HG02678 (cell line): ENCODE measurements at regions not wholly inside any gene's neighbourhood (a gene's known extent, or its start where the extent isn't known, plus 50 kb on each side); places are given as distances from the start of the nearest gene placed in this dataset.

Source experiments
- ATAC-seq: cut with Tn5 transposase; IDR thresholded peaks from one replicate; pipeline ENCODE4 v1.9.1; 2021; ENCODE audit warnings: mild to moderate bottlenecking, moderate library complexity; ENCODE audit not compliant: unreplicated experiment

DNA sequence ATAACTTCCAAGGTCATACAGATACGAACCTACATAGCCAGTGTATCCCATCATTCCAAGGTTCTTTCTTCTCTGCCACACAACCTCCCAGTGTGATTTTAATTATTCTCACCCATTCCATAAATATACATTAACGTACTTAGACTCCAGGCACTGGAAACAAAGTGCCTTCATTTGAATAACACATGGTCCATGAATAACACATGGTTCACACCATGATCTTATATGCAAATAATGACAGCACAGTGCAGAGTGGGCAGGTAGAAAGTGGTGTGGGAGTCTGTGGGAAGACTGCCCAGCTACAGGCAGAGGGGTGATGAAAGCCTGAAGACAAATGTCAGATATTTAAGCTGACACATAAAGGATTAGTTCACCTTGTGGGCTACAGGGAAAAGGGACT is 425.2 kb downstream of the HACE1 start:
- no peak for ATAC-seq

DNA sequence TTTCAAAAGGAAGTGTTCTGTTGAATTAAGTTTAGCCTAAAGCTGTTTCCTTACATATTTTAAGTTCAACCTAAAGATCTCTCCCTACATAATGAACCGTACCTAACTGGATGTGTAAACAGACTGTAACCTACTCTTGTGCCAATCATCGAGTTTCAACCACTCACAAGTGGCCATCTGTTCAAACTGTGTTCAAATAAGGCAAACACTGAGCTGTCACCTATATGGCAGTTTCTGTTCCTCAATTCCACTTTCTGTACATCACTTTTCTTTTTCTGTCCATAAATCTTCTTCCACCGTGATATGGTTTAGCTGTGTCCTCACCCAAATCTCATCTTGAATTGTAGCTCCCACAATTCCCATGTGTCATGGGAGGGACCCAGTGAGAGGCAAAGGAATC is 428.6 kb downstream of the HACE1 start:
- no peak for ATAC-seq

DNA sequence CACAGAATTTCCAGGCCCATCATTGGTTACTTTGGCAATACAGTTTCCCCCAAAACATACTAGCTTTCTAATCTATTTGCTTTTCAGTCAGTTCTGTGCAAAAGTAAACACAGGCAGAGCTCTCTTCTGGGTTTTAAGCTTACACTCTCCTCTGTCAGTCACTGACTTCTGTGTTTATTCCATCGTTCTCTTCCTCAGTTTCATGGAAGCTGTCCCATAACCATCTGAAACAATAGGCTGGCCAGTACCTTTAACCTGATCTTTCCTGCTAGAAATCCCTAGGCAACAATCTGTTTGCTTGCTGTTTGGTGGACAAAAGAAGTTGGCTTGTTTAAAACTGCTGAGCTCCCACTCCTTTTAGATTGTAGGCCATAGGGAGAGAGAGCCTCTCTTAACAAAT is 431.5 kb downstream of the HACE1 start:
- no peak for ATAC-seq

DNA sequence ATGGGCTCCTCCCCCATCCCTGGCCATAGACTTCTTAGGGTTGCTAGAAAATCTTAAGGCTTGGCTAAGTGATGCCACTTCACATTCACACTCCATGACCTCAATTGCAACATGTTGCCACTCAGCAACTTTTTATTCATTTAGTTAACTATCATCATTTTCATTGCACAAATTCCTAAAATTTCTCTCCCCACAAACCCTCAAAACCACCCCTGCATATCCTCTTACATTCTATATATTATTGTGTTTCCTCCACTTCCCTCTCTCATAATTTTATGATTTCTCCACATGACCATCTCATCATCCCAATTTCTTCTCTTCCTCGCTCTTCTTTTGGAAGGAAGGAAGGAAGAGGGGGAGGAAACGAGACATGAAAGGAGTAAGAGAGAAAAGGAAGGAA is 436.0 kb downstream of the HACE1 start:
- ATAC-seq: no peak

DNA sequence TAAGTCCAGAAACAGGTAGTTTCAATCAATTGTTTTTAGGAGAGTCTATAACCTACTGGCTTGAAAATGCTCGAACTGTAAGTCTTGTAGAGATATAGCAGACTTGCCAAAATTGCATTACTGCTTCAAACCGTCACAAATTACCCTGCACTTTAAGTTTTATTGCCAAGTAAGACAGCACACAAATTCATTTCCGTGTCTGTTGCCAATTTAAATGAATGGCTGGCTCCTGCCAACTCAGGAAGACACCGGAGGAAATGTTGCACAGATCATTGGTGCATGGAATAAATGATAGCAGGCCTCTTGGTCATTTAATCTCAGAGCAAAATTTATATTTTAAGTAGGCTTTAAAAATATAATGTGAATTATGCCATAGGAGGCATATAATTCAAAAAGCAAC is 438.1 kb downstream of the HACE1 start:
- no peak for ATAC-seq

DNA sequence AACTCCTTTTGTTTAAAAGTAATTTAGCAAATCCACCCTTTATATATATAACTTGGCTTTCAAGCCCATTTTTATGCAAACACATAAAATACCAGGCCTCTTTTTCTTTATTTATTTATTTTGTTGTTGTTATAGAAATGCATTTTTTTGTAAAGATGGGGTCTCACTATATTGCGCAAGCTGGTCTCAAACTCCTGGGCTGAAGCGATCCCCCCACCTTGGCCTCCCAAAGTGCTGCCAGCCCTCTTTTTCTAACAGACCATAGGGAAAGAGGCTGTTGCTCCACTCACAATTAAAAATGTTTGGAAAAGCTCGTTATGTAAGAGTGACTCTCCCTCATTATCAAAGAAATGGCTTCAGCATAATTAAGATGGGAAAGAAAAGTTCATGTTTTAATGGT is 440.9 kb downstream of the HACE1 start:
- no peak for ATAC-seq

DNA sequence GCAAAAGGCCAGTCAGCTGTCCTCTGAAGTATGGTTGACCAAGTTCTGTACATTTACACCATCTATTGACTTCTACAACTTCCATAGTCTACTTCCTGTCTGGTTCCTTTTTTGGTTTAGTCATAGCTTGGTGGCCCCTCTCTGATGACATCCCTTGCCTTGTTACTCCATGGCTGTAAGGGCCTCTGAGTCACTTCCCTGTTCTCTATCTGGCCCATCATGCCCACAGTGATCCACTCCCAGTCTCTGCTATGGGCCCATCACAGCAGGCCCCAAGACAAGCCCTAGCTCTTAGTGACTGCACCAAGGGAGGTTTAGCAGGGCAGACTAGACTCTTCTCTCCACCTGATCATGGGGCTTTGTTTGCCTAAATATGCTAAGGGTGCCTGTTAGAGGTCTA is 441.6 kb downstream of the HACE1 start:
- no peak for ATAC-seq

DNA sequence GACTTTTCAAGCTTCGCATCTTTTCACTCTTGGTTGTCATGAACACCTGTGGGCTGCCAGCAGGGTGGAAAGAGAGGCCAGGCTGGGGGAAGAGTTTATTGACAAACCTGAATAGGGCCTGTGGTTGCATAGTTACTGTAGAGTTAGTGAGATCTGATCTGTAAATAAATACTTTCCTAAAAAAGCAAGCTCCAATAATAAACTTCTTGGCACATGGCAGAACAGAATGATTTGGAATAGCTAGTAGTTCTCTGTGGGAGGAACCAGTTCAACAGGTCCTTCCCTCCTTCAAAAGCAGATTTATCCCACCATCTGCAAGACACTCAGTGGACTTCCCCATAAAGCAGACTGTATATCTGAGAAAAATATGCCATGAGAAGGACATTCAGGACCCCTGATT is 445.0 kb downstream of the HACE1 start:
- no peak for ATAC-seq

DNA sequence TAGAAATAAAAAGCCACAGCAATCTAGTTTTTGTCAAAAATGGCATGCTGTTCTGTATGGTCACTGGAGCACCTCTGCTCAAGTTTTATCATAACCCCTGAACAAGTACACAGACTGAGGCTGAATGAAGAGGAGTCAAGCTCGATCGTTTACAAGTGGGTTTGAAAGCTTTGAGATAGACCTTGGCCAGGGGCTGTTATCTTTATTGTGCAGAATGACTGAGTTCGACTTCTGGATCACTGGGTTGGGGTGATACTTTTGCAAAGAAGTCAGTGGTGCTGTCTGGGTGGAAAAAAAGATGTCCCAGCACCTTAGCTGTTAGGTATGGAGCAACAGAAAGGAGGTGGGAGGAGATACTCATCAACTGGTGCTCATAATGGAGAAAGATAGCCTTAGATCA is 446.0 kb downstream of the HACE1 start:
- ATAC-seq: no peak

DNA sequence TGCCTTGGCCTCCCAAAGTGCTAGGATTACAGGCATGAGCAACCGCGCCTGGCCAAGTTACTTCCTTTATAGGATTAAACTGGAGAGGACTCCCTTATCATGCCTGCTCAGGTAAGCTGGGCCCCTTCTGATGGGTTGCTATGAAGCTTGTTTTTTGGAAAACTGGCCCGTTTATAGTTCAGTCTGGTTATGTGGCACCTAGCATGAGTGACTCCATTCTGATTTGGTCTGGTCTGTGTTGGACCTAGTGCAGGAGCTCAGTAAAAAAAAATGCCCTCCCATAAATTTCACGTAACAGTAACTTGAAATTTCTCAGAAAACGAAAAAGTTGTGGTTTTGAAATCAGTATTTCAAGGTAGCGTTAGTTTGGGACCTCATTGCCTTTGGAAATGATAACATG is 448.4 kb downstream of the HACE1 start:
- ATAC-seq: no peak

DNA sequence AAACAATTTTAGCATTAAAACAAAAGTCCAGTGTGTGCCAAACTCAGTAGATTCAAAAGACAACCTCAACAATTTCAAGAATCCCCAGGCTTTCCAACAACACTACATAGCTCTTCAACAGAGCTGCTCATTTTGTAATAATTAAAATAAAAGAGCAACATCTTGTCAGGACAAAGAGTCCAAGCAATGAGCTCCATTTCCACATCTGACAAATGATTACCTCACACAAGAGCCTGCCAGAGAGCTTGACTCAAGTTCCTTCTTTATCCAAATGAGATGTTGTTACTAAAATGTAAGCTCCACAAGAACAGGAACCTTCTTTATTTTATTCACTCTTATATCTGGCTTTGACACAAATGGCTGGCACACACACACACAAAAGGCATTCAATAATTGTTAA is 449.8 kb downstream of the HACE1 start:
- ATAC-seq: no peak

DNA sequence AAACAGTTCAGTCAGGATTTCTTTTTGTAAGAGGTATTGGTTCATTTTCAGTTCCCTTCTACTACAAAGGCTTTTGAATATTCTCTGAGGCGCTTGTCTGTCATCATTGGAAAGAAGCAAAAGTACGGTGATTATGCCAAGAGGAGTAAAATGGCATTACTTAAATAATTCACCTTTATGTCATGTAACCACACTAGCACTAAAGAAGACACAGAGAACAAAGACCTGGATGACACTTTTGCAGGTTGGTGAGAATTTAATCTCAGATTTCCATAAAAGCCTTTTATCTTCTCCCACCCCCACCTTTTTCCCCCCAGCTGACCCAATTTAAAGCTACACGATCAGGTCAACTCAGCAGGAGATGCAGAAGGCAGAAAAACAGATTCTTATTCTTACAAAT is 451.8 kb downstream of the HACE1 start:
- ATAC-seq: no peak

DNA sequence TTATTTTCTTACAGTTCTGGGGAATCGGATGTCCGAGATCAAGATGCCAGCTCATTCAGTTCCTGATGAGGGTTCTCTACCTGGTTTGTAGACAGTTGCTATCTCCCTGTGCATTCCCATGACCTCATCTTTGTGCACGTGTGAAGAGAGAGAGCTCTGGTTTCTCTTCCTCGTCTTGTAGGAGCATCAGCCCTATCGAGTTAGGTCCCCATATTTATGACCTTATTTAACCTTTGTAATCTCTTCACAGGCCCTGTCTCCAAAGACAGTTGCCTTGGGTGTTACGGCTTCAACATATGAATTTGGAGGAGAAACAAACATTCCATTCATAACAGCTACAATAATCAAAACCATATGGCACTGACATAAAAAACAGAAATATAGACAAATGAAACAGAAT is 455.3 kb downstream of the HACE1 start:
- no peak for ATAC-seq

DNA sequence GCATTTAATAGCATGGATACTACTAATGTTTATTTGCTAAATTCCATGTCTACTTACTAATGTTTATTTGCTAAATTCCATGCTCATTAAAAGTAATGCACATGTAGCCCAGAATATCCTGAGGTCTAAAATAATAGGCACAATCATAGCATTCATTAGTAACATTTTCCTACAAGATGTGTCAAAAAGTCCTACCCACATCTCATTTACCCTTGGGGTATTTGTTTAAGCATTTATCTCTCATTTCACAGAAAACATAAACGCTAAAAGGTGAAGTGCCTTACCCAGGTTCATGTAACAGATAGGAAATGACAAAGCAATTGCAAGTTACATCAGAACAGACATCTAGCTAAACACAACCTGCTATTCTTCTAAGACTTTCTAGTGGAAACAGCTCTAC is 457.1 kb downstream of the HACE1 start:
- ATAC-seq: no peak

DNA sequence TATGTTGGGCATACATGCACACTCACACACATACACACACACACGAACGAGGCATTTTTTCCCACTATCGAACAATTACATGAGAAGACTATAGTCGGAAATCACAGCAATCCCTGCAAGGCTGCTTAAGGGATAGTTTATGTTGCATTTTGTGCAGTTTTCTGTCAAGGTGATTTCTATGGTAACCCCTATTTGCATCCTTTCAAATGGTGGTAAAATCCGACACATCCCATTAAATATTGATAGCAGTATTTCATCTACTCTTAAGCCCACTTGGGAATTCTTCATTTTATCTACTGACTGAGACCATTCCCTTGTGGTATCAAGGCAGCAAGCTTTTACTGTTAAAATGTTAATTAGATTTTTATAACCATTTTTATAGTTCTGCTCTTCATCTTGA is 457.8 kb downstream of the HACE1 start:
- ATAC-seq: no peak

DNA sequence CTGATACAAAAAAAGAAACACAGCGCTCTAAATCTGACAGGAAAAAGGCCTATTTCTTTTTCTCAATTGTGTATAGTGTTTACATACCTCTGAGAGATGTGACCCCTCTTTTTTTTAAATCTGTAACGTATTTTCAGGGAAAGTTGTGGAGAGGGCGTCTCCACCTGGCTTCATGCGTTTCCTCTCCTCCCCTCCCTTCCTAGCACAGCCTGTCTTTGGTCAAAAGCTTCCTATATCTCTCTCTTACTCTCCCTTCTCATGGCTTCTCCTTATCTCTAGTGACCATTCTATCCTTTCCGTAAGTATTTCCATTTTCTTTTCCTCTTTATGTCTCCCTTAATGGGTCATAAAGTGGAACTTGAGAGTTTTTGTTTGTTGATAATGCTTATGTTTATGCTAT is 458.9 kb downstream of the HACE1 start:
- ATAC-seq: no peak

DNA sequence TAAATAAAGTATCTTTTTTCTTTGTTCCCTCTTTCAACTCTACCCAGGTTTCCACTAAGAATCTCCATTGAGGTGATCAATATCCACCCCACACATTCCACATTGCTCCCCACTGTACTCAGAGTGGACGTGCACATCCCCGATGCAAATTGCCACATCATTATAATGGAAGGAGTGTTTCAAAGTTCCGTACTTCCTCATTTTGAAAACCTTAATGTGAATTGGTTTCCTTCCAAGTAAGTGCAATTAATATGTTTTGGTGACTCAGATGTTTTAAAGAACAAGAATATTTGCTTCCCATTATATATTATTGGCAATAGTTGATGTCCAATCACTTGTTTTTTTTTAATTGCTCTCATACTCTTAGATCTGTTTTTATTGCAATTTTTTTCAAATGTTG is 463.6 kb downstream of the HACE1 start:
- no peak for ATAC-seq

DNA sequence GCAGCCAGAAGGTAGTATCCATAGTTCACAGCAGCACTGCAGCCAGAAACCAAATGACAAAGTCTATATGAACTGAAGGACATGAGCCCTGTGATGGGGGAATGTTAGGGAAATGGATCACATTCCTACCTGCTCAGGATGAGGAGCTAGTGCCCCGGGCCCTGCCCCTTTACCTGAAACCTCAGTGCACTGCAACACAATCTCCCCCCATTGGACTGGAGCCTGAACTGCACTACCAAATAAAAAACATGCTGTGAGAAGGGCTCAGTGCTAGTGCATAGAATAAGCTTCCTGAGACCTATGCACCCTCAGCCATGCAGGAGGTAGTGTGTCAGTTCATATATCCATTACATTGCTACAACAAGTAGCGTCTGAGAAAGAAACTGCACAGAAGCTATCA is 477.8 kb downstream of the HACE1 start:
- no peak for ATAC-seq

DNA sequence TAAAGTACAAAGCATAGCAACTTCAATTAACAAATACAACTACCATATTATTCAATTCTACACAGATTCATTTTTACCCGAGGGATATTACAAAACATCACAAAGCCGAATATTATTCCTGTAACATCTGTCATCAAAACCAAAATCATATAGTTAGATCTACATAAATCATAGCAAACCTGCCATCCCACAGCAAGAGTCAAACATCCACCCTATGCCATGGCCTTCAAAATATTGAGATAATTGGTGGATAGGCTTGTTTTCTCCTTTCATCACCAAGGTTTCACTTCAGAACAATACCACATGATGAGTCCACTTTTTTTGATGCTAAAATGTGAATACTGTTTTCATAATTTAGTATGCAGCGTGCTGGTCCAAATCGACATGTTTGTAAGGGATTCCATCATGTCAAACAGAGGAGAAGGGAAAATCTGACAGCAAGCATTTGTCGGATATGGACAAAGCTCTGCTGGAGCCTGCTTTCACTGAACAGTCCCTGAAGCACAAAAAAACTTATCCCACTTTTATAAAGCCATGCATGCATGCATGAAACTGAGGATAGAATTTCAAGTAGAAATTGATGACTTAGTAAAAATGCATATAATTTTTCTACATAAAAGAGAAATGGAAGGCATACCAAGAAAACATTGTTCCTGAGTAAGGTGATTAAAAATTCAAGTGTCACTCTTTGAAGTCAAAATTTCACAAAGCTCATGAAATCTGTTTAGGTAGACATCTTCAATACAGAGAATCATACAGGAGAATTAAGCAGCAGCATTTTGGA is 494.1 kb downstream of the HACE1 start:
- no peak for ATAC-seq

DNA sequence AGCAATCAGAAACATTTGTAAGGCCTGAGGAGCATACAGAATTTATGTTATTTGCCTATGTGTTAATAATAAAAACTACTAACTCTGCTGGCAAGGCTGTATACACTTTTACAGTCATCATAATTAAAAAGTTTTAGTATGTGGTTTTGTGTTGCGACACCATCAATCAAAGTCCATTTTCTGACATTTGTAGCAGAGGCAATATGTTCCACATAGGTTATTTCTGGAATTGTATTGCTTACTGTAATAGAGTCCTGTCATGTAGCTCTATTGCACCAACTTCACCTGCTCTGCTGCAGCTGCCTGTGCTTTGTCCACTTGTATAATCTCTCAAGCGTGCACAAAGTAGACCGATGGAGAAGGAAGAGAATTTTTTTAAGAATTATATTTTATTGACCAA is 501.8 kb downstream of the HACE1 start:
- no peak for ATAC-seq

DNA sequence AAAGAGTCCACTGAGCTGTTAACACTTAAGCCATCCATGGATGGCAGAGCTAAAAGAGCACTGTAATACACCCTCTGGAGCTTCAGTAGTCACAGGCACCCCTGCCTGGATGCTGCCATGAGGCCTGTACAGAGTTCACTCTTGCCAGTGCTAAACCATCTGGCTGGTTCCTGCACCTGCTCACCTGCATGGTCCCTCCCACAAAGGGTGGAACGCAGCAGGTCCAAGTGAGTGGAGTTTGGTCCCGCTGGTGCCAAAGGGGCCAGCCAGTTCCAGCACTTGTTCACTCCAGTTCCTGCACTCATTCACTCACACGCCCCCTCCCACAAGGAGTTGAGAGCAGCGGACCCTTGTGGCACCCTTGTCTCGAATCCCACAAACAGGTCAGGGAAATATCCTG is 503.5 kb downstream of the HACE1 start:
- ATAC-seq: no peak

DNA sequence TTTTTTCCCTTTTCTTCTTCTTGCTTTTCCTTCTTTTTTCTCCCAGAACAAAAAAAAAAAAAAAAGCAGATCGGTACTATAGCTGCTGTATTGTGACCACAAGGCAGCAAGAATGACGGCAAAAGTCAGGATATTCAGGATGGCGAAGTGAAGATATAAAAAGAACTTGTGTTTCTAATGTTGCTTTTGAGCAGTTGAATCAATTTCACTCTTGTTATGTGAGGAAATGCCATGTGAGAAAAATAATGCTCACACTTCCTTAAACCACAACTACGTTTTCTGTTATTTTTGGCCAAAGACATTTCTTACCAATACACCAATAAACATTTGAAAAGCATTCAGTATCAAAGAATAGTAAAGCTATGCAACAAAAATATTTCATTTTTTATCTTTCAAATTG is 510.5 kb downstream of the HACE1 start:
- ATAC-seq: no peak

DNA sequence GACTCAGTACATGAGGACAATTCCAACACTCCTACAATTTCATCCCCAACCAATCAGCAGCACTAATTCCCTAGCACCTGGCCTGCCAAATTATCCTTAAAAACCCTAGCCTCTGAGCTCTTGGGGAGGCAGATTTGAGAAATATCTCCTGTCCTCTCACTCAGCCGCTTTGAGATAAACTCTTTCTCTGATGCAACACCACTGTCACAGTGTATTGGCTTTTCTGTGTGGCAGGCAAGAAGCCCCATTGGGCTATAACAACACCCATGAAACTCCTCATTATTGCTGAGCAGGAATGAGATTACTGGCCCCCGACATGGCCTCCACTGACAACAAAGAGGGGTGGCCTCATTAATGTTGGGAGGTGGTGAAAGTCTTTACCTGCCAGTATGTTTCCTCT is 515.5 kb downstream of the HACE1 start:
- ATAC-seq: no peak
